ENCODE measurements at regions not wholly inside any gene's neighbourhood (a gene's known extent, or its start where the extent isn't known, plus 50 kb on each side); places are given as distances from the start of the nearest gene placed in this dataset.

- ChIA-PET POLR2A (no interaction called here), CTCF (no interaction called here)
- ATAC-seq (no peak), DNase-seq (no peak)
- H3K9me3 Mint-ChIP-seq = peaks cover 0 to 9% (median under 1%) of the 10 kb centered on the region in 11 donors
- no peak overlapping the region for H3K27ac Mint-ChIP-seq
- Histone ChIP-seq H3K27ac (ENCODE audit: low read depth, low read length) (no peak overlapping the region), H3K4me3 (ENCODE audit: low read length) (no peak overlapping the region), H3K9me3 (ENCODE audit: control insufficient read depth in 2 of 3, low read length in 3 of 3) (no peaks in the 10 kb centered on the region), H3K4me1 (ENCODE audit: control insufficient read depth in 2 of 2, insufficient read depth in 2 of 2, low read length in 2 of 2) (no peaks in the 10 kb centered on the region), H3K27me3 (ENCODE audit: control insufficient read depth in 2 of 2, insufficient read depth in 2 of 2, low read length in 2 of 2) (no peaks in the 10 kb centered on the region), H3K36me3 (ENCODE audit: control insufficient read depth in 2 of 3, insufficient read depth in 3 of 3, low read length in 3 of 3) (no peaks in the 10 kb centered on the region)
- H3K4me3 Mint-ChIP-seq = no peak overlapping the region
- H3K27me3 Mint-ChIP-seq = no peaks in the 10 kb centered on the region
- no peaks in the 10 kb centered on the region for H3K36me3 Mint-ChIP-seq
- H3K4me1 Mint-ChIP-seq = no peaks in the 10 kb centered on the region
- intact Hi-C loops (cut with micrococcal nuclease) = no loop called here
Observed at GRCh38 chr12:90683871-90684270, 271.1 kb downstream of the CCER1 start.

GRCh38 chr12:90682398-90682797, 272.6 kb downstream of the CCER1 start:
- ChIA-PET CTCF (no interaction called here), POLR2A (no interaction called here)
- intact Hi-C loops (cut with micrococcal nuclease) = no loop called here
- H3K27ac Mint-ChIP-seq = no peak overlapping the region
- H3K36me3 Mint-ChIP-seq = no peaks in the 10 kb centered on the region
- ATAC-seq (no peak), DNase-seq (no peak)
- Histone ChIP-seq H3K36me3 (ENCODE audit: control insufficient read depth in 2 of 3, insufficient read depth in 3 of 3, low read length in 3 of 3) (no peaks in the 10 kb centered on the region), H3K9me3 (ENCODE audit: control insufficient read depth in 2 of 3, low read length in 3 of 3) (no peaks in the 10 kb centered on the region), H3K27ac (ENCODE audit: low read depth, low read length) (no peak overlapping the region), H3K27me3 (ENCODE audit: control insufficient read depth in 2 of 2, insufficient read depth in 2 of 2, low read length in 2 of 2) (no peaks in the 10 kb centered on the region), H3K4me1 (ENCODE audit: control insufficient read depth in 2 of 2, insufficient read depth in 2 of 2, low read length in 2 of 2) (no peaks in the 10 kb centered on the region), H3K4me3 (ENCODE audit: low read length) (no peak overlapping the region)
- H3K9me3 Mint-ChIP-seq = peaks cover 0 to 9% (median 2%) of the 10 kb centered on the region in 11 donors
- H3K4me3 Mint-ChIP-seq = no peak overlapping the region
- no peaks in the 10 kb centered on the region for H3K27me3 Mint-ChIP-seq
- no peaks in the 10 kb centered on the region for H3K4me1 Mint-ChIP-seq

- H3K36me3 ChIP-seq (ENCODE audit: control insufficient read depth in 2 of 3, insufficient read depth in 3 of 3, low read length in 3 of 3) = no peaks in the 10 kb centered on the region
- H3K9me3 Mint-ChIP-seq = peaks cover 0 to 6% (median 0%) of the 10 kb centered on the region in 11 donors
- H3K4me1 Mint-ChIP-seq = no peaks in the 10 kb centered on the region
- intact Hi-C loops (cut with micrococcal nuclease) = no loop called here
- no peak for ATAC-seq
- no peaks in the 10 kb centered on the region for H3K36me3 Mint-ChIP-seq
- DNase-seq = no peak
- H3K27ac Mint-ChIP-seq = no peak overlapping the region
- no peak overlapping the region for H3K4me3 Mint-ChIP-seq
- H3K27me3 Mint-ChIP-seq = no peaks in the 10 kb centered on the region
- H3K27ac ChIP-seq (ENCODE audit: low read depth, low read length) = no peak overlapping the region
- ChIA-PET POLR2A (no interaction called here), CTCF (no interaction called here)
- no peaks in the 10 kb centered on the region for H3K9me3 ChIP-seq (ENCODE audit: control insufficient read depth in 2 of 3, low read length in 3 of 3)
- H3K4me1 ChIP-seq (ENCODE audit: control insufficient read depth in 2 of 2, insufficient read depth in 2 of 2, low read length in 2 of 2) = no peaks in the 10 kb centered on the region
- no peaks in the 10 kb centered on the region for H3K27me3 ChIP-seq (ENCODE audit: control insufficient read depth in 2 of 2, insufficient read depth in 2 of 2, low read length in 2 of 2)
- no peak overlapping the region for H3K4me3 ChIP-seq (ENCODE audit: low read length)
Observed at GRCh38 chr12:90679674-90680073, 275.3 kb downstream of the CCER1 start.

- Mint-ChIP-seq H3K4me1 (no peaks in the 10 kb centered on the region), H3K27ac (no peak overlapping the region), H3K36me3 (no peaks in the 10 kb centered on the region), H3K27me3 (no peaks in the 10 kb centered on the region), H3K4me3 (no peak overlapping the region), H3K9me3 (peaks cover 0 to 6% (median 0%) of the 10 kb centered on the region in 11 donors)
- no peak for ATAC-seq
- H3K9me3 ChIP-seq (ENCODE audit: control insufficient read depth in 2 of 3, low read length in 3 of 3) = no peaks in the 10 kb centered on the region
- no peak for DNase-seq
- no peak overlapping the region for H3K27ac ChIP-seq (ENCODE audit: low read depth, low read length)
- POLR2A ChIA-PET = no interaction called here
- H3K36me3 ChIP-seq (ENCODE audit: control insufficient read depth in 2 of 3, insufficient read depth in 3 of 3, low read length in 3 of 3) = no peaks in the 10 kb centered on the region
- CTCF ChIA-PET = no interaction called here
- no peaks in the 10 kb centered on the region for H3K4me1 ChIP-seq (ENCODE audit: control insufficient read depth in 2 of 2, insufficient read depth in 2 of 2, low read length in 2 of 2)
- H3K27me3 ChIP-seq (ENCODE audit: control insufficient read depth in 2 of 2, insufficient read depth in 2 of 2, low read length in 2 of 2) = no peaks in the 10 kb centered on the region
- H3K4me3 ChIP-seq (ENCODE audit: low read length) = no peak overlapping the region
- intact Hi-C loops (cut with micrococcal nuclease) = no loop called here
Observed at GRCh38 chr12:90677552-90677951, 277.4 kb downstream of the CCER1 start.

DNA sequence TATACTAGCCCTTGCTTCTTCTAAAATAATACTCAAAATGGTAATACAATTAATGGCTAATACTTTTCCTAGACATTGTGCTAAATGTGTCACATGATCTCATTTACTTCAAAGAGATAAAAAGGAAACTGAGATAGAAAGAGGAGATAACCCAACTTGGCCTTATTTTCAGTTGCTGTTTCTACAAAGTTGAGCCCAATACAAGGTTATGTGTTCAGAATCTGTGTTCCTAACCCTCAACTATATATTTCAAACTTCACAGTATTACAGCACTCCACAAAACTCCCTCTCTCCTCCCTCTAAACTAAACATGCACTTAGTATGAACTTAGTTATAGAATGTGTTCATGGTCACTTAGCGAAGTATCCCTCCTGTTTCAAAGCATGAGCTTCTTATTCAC, 277.9 kb downstream of the CCER1 start:
- Histone ChIP-seq H3K4me3 (ENCODE audit: low read length) (no peak overlapping the region), H3K4me1 (ENCODE audit: control insufficient read depth in 2 of 2, insufficient read depth in 2 of 2, low read length in 2 of 2) (no peaks in the 10 kb centered on the region), H3K27me3 (ENCODE audit: control insufficient read depth in 2 of 2, insufficient read depth in 2 of 2, low read length in 2 of 2) (no peaks in the 10 kb centered on the region), H3K9me3 (ENCODE audit: control insufficient read depth in 2 of 3, low read length in 3 of 3) (no peaks in the 10 kb centered on the region), H3K27ac (ENCODE audit: low read depth, low read length) (no peak overlapping the region), H3K36me3 (ENCODE audit: control insufficient read depth in 2 of 3, insufficient read depth in 3 of 3, low read length in 3 of 3) (no peaks in the 10 kb centered on the region)
- intact Hi-C loops (cut with micrococcal nuclease) = no loop called here
- Mint-ChIP-seq H3K36me3 (no peaks in the 10 kb centered on the region), H3K4me1 (no peaks in the 10 kb centered on the region), H3K9me3 (peaks cover 0 to 6% (median 0%) of the 10 kb centered on the region in 11 donors), H3K27me3 (no peaks in the 10 kb centered on the region), H3K27ac (no peak overlapping the region), H3K4me3 (no peak overlapping the region)
- ATAC-seq (no peak), DNase-seq (no peak)
- POLR2A ChIA-PET = no interaction called here
- CTCF ChIA-PET = no interaction called here

GRCh38 chr12:90675106-90675505, 279.9 kb downstream of the CCER1 start:
- Histone ChIP-seq H3K4me3 (ENCODE audit: low read length) (no peak overlapping the region), H3K27ac (ENCODE audit: low read depth, low read length) (no peak overlapping the region), H3K4me1 (ENCODE audit: control insufficient read depth in 2 of 2, insufficient read depth in 2 of 2, low read length in 2 of 2) (no peaks in the 10 kb centered on the region), H3K27me3 (ENCODE audit: control insufficient read depth in 2 of 2, insufficient read depth in 2 of 2, low read length in 2 of 2) (no peaks in the 10 kb centered on the region), H3K9me3 (ENCODE audit: control insufficient read depth in 2 of 3, low read length in 3 of 3) (no peaks in the 10 kb centered on the region), H3K36me3 (ENCODE audit: control insufficient read depth in 2 of 3, insufficient read depth in 3 of 3, low read length in 3 of 3) (no peaks in the 10 kb centered on the region)
- DNase-seq = no peak
- H3K4me3 Mint-ChIP-seq = no peak overlapping the region
- H3K9me3 Mint-ChIP-seq = peaks cover 0 to 7% (median 0%) of the 10 kb centered on the region in 11 donors
- H3K4me1 Mint-ChIP-seq = no peaks in the 10 kb centered on the region
- no peak overlapping the region for H3K27ac Mint-ChIP-seq
- intact Hi-C loops (cut with micrococcal nuclease) = no loop called here
- CTCF ChIA-PET = no interaction called here
- H3K36me3 Mint-ChIP-seq = no peaks in the 10 kb centered on the region
- H3K27me3 Mint-ChIP-seq = no peaks in the 10 kb centered on the region
- POLR2A ChIA-PET = no interaction called here
- ATAC-seq = no peak

GRCh38 chr12:90672081-90672480, 282.9 kb downstream of the CCER1 start:
- intact Hi-C loops (cut with micrococcal nuclease) = no loop called here
- H3K27ac ChIP-seq (ENCODE audit: low read depth, low read length) = no peak overlapping the region
- no peaks in the 10 kb centered on the region for H3K4me1 ChIP-seq (ENCODE audit: control insufficient read depth in 2 of 2, insufficient read depth in 2 of 2, low read length in 2 of 2)
- H3K36me3 ChIP-seq (ENCODE audit: control insufficient read depth in 2 of 3, insufficient read depth in 3 of 3, low read length in 3 of 3) = no peaks in the 10 kb centered on the region
- Mint-ChIP-seq H3K27me3 (no peaks in the 10 kb centered on the region), H3K27ac (no peak overlapping the region), H3K4me1 (no peaks in the 10 kb centered on the region), H3K36me3 (no peaks in the 10 kb centered on the region), H3K9me3 (peaks cover 0 to 14% (median 0%) of the 10 kb centered on the region in 11 donors), H3K4me3 (no peak overlapping the region)
- H3K9me3 ChIP-seq (ENCODE audit: control insufficient read depth in 2 of 3, low read length in 3 of 3) = no peaks in the 10 kb centered on the region
- no peak overlapping the region for H3K4me3 ChIP-seq (ENCODE audit: low read length)
- no peaks in the 10 kb centered on the region for H3K27me3 ChIP-seq (ENCODE audit: control insufficient read depth in 2 of 2, insufficient read depth in 2 of 2, low read length in 2 of 2)
- ATAC-seq = no peak
- ChIA-PET POLR2A (no interaction called here), CTCF (no interaction called here)
- DNase-seq = no peak

All from naive thymus-derived CD4-positive, alpha-beta T cell (primary cell).